ENCODE measurements at regions not wholly inside any gene's neighbourhood (a gene's known extent, or its start where the extent isn't known, plus 50 kb on each side); places are given as distances from the start of the nearest gene placed in this dataset.

GRCh38 chr12:110794623-110795280 lies 52.0 kb upstream of the CCDC63 start:
- DNase-seq (ENCODE audit: low spot score) = peak; percentile 70

- no peak for DNase-seq (ENCODE audit: low spot score)
These were observed 49.8 kb upstream of the CCDC63 start for GRCh38 chr12:110796952-110797351.
